Kidney (tissue), 13 donors: ENCODE measurements at regions not wholly inside any gene's neighbourhood (a gene's known extent, or its start where the extent isn't known, plus 50 kb on each side); places are given as distances from the start of the nearest gene placed in this dataset.
"Not testable (repeated sequence)": the region's sequence is repeated elsewhere in the genome, so short reads cannot be mapped to it uniquely, and the experiment has no call there.

Source experiments
- DNase-seq, 5 donors: peaks; one replicate each; pipeline ENCODE4 v3.0.0-alpha.2; 2013 to 2020
- FAIRE-seq: peaks from 2 replicates; lab custom pipeline; 2012; peaks lifted over from hg19 to GRCh38; lab: Jason Lieb, UNC
- H3K27ac ChIP-seq, 2 donors: one replicate each; pipeline ENCODE4 v1.7.0; 2013; ENCODE audit warnings: low read depth in 2 of 2, low read length in 2 of 2, inconsistent platforms in 1 of 2
- H3K27me3 ChIP-seq: one replicate; pipeline ENCODE4 v1.7.1; 2013; ENCODE audit warnings: low read length, inconsistent platforms; ENCODE audit not compliant: control insufficient read depth, insufficient read depth
- H3K36me3 ChIP-seq, 3 donors: one replicate each; pipeline versions ENCODE4 v1.7.0 to v1.7.1; 2013; ENCODE audit warnings: low read length in 3 of 3, control low read depth in 1 of 3, inconsistent platforms in 1 of 3; ENCODE audit not compliant: insufficient read depth in 3 of 3, control insufficient read depth in 2 of 3
- H3K4me1 ChIP-seq, 3 donors: one replicate each; pipeline versions ENCODE4 v1.7.0 to v1.7.1; 2013; ENCODE audit warnings: low read length in 3 of 3, inconsistent platforms in 1 of 3, low read depth in 1 of 3; ENCODE audit not compliant: control insufficient read depth in 2 of 3, insufficient read depth in 2 of 3
- H3K4me3 ChIP-seq, 3 donors: one replicate each; pipeline versions ENCODE4 v1.7.0 to v1.8.1; 2013; ENCODE audit warnings: low read length in 3 of 3, control low read depth in 1 of 3, inconsistent platforms in 1 of 3
- H3K9ac ChIP-seq, 3 donors: one replicate each; pipeline versions ENCODE4 v1.7.0 to v1.7.1; 2013; ENCODE audit warnings: low read length in 3 of 3, control low read depth in 1 of 3, inconsistent platforms in 1 of 3
- H3K9me3 ChIP-seq, 3 donors: one replicate each; pipeline versions ENCODE4 v1.7.0 to v1.7.1; 2013; ENCODE audit warnings: low read length in 3 of 3, control low read depth in 1 of 3, inconsistent platforms in 1 of 3; ENCODE audit not compliant: control insufficient read depth in 2 of 3, insufficient read depth in 1 of 3
- CTCF ChIP-seq: IDR thresholded peaks from 3 replicates; pipeline ENCODE4 v1.5.1; 2012; ENCODE audit warnings: mild to moderate bottlenecking, moderate library complexity, borderline replicate concordance; ENCODE audit not compliant: insufficient read depth; ENCODE audit errors: extremely low read depth
- intact Hi-C: fragments of 100-400 bp; cut with DNase I; formaldehyde crosslinking; loops from one replicate; pipeline ENCODE4 v1.11.1; 2022
- donor health status: control.
- donor health status: control.
- donor health status: control.
- donor health status: control.
- donor health status: control.
- donor health status: DM: yes; HTN: yes; CAD: no.
- donor health status: Normal renal cell carcinoma (clear cell type).

- Histone ChIP-seq H3K4me1 (no peaks in the 10 kb centered on the region), H3K27me3 (no peaks in the 10 kb centered on the region), H3K9me3 (no peaks in the 10 kb centered on the region), H3K9ac (no peak overlapping the region), H3K27ac (no peak overlapping the region), H3K4me3 (no peak overlapping the region), H3K36me3 (no peaks in the 10 kb centered on the region)
- DNase-seq (no peak), FAIRE-seq (no peak)
- TF ChIP-seq CTCF = no peak
- intact Hi-C loops = no loop called here
Measured at GRCh38 chrX:34487364-34487763, 169.7 kb downstream of the TMEM47 start.

- Histone ChIP-seq H3K9me3 (no peaks in the 10 kb centered on the region), H3K27ac (no peak overlapping the region), H3K36me3 (no peaks in the 10 kb centered on the region), H3K27me3 (no peaks in the 10 kb centered on the region), H3K4me3 (no peak overlapping the region), H3K9ac (no peak overlapping the region), H3K4me1 (no peaks in the 10 kb centered on the region)
- DNase-seq (no peak), FAIRE-seq (no peak)
- intact Hi-C loops = no loop called here
- TF ChIP-seq CTCF = no peak
Measured at GRCh38 chrX:34483980-34484379, 173.1 kb downstream of the TMEM47 start.

GRCh38 chrX:34470507-34470906, 186.6 kb downstream of the TMEM47 start:
- H3K9me3 ChIP-seq = no peaks in the 10 kb centered on the region
- DNase-seq (no peak), FAIRE-seq (no peak)
- no peak overlapping the region for H3K27ac ChIP-seq
- no peak overlapping the region for H3K4me3 ChIP-seq
- H3K4me1 ChIP-seq = no peaks in the 10 kb centered on the region
- intact Hi-C loops = no loop called here
- no peak for TF ChIP-seq CTCF
- no peaks in the 10 kb centered on the region for H3K36me3 ChIP-seq
- H3K9ac ChIP-seq = no peak overlapping the region
- no peaks in the 10 kb centered on the region for H3K27me3 ChIP-seq

- Histone ChIP-seq H3K9me3 (no peaks in the 10 kb centered on the region), H3K27ac (no peak overlapping the region), H3K9ac (no peak overlapping the region), H3K4me3 (no peak overlapping the region), H3K27me3 (no peaks in the 10 kb centered on the region), H3K36me3 (no peaks in the 10 kb centered on the region), H3K4me1 (no peaks in the 10 kb centered on the region)
- TF ChIP-seq CTCF = no peak
- FAIRE-seq (no peak), DNase-seq (no peak)
- intact Hi-C loops = no loop called here
Measured at GRCh38 chrX:34467437-34467836, 189.6 kb downstream of the TMEM47 start.

- H3K4me3 ChIP-seq, intact Hi-C loops, H3K9me3 ChIP-seq, H3K27ac ChIP-seq, DNase-seq, H3K9ac ChIP-seq, H3K27me3 ChIP-seq, H3K36me3 ChIP-seq, H3K4me1 ChIP-seq: not testable (repeated sequence)
- FAIRE-seq = peak; percentile 77
Measured at GRCh38 chrX:34463220-34463619, 193.9 kb downstream of the TMEM47 start.

- FAIRE-seq, DNase-seq, H3K9me3 ChIP-seq: not testable (repeated sequence)
Measured at GRCh38 chrX:34457850-34458249, 199.2 kb downstream of the TMEM47 start.

More at GRCh38 chrX:34457850-34458249, 199.2 kb downstream of the TMEM47 start:
- intact Hi-C loops, H3K4me3 ChIP-seq, H3K27ac ChIP-seq, H3K9ac ChIP-seq, H3K36me3 ChIP-seq, H3K4me1 ChIP-seq, H3K27me3 ChIP-seq: not testable (repeated sequence)
